GM18502 (cell line): ENCODE measurements at regions not wholly inside any gene's neighbourhood (a gene's known extent, or its start where the extent isn't known, plus 50 kb on each side); places are given as distances from the start of the nearest gene placed in this dataset.
"Not testable (repeated sequence)": the region's sequence is repeated elsewhere in the genome, so short reads cannot be mapped to it uniquely, and the experiment has no call there.

Experiments used
- ATAC-seq: cut with Tn5 transposase; IDR thresholded peaks from one replicate; pipeline ENCODE4 v1.9.1; 2021; ENCODE audit warnings: mild to moderate bottlenecking; ENCODE audit not compliant: unreplicated experiment, poor library complexity

GRCh38 chr18:26654616-26655524 is 106.5 kb upstream of the KCTD1 start:
- no peak for ATAC-seq

DNA sequence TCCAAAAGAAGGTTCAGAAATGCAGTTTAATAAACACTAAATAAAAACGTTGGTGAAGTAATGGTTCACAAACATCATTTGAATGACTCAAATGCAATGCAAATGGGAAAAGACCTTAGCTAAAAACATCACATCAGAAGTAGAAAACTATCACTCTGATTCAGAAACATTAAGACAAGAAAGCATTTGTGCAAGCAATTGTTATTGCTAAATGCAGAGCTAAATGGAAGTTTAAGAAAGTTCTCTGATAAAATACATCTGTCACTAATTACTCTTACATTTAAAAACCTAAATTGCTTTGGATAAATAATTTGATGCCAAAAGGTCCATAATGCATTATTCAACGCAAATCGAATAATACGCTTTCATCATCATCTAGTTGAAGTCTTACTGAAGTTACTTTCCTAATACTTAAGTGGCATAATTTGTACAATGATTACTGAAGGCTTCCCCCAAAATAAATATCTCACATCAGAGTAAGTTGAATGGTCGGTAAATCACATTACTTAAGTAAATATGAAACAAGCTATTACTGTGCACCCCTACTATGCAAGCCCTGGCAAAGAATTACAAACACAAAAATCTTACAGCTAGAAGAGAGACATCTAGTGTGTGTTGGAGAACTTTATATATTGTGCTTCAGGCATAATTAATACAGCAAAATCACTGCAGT is 105.7 kb upstream of the KCTD1 start:
- no peak for ATAC-seq

DNA sequence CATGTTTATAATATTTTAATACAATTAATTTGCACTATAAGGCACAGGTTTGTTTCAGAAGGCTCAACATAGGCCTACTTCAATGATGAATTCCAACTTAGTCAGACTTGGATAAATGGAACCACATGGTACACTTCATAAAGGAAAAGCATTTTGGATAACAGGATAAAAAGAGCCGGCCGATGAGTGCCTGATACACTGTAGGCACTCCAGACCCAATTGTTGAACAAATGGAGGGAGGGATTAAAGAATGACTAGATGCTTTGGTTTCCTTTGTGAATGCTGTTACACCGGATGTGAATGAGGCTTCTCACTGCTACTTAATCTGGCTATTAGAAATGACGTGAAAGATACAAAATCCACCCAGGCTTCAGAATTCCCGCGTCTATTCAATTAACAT is 104.1 kb upstream of the KCTD1 start:
- ATAC-seq = no peak

DNA sequence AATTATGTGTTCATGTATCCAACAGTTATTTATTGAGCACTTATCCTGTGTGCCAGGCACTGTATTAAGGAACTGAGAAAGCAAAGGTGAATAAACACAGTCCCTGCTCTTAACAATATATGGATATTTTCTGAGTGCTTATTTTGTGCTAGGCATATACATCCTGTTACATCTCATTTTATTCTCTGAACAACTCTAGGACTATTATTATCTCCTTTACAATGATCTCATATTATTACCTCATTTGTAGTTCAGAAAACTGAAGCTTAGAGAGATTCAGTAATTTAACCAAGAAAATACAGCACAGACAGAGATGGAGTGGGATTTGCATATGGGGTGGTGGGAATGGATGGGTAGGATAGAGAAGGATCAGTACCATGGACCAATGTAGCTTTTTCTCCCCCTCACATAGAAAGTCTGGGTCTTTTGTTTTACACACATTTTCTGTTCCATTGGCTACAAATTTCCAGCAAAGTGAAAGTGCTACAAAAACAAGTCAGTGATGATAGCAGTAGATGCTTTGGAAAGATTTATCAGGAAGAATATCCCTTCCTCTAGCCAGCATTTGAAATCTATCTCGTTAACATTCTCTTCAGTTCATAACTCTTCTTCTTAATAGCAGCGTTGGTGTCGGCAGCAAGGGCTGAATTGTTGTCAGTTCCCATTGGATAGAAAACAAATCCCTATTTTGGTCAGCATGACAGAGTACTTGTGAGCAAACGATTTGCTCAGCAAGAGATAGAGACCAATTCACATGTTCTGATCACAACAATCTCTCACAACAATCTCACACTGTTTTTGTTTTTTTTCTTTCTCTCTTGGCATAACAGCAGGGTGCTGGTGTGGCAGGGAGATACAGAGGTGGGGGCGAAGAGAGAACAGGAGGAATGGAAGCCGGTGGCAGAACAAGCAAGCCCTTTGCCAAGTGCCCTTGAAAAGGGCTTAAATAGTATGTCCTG is 102.2 kb upstream of the KCTD1 start:
- no peak for ATAC-seq

- ATAC-seq = no peak
Measured at GRCh38 chr18:26649193-26649543, 100.8 kb upstream of the KCTD1 start.

DNA sequence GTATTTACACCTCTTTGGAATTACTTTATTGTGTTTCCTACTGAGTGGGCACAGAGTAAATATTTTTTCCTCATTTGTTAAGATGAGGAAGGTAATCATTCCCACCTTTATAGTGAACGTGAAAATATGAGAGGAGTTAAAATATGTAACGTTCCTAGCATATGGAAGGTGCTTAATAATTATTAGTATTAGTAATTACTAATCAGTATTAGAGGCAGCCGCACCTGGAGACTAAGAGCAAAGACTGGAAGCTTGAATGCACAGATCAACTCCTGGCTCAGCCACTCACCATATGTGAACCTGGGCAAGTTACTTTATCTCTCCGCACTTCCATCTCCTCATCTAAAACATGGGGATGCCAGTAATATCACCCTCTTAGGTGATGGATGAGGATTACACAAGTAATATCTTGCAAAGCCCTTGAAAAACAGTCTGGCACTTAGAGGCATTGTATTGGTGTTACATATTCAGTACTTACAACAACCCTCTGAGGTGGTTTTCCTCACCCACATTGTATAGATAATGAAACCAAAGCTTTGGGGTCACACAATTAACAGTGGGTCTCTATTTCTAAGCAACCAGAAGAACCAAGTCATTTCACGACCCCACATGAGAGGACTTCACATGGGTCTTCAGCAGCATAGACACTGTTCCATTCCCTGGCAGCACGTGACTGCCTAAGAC is 100.3 kb upstream of the KCTD1 start:
- no peak for ATAC-seq

- ATAC-seq = no peak
Measured at GRCh38 chr18:26646901-26647300, 98.5 kb upstream of the KCTD1 start.

DNA sequence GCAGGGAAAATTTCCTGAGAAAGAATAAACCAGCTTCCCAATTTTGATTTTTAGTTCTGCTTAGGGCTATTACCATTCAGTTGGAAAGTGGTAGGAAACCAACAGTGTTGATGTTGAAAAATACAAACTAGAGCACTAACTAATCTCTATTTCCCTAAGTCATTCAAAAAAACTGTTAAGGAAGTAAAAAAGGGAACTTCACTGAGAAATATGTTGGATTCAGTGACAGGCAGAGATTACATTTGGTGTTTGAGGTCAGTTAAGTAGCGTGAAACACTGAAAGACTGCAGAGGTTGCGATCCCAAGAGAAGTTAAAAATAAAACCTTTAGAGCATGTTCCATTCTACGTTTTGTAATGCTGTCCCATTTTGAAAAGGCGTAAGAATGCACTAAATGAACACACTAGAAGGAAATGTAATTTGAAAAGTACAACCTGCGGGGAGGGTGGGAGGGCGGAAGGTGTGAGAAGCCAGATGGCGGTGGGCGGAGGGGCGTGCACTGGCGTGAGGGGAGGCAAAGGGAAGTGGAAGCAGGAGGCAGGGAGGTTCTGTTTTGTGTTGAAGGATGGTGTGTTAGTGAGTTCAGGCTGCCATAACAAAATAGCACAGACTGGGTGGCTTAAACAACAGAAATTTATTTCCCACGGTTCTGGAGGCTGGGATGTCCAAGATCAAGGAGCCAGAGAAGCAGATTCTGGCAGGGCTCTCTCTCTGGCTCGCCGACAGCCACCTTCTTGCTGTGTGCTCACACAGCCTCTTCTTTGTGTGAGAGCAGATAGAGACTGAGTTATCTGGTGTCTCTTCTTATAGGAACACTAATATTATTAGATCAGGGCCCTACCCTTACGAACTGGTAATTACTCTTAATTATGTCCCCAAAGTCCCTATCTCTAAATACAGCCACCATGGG is 94.3 kb upstream of the KCTD1 start:
- ATAC-seq = no peak

DNA sequence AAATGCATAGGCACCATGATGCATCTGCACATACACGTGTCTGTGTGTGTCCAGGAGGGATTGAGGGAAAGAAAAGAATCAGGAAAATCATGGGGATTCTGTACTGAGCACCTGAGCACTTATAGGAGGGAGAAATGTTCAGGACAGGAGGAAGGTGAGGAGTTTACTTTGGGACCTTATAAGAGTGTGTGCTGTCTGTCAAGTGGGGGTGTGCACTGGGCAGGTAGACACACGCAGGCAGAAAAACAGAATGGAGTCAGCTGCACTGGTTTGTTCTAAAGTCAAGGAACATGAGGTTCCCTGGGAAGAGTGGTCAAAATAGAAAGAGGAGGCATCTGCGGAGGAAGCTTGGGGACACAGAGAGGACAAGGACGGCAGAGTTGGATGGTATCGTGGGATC is 92.2 kb upstream of the KCTD1 start:
- no peak for ATAC-seq

GRCh38 chr18:26639149-26639548 is 90.8 kb upstream of the KCTD1 start:
- no peak for ATAC-seq

- ATAC-seq = no peak
Measured at GRCh38 chr18:26637983-26638382, 89.6 kb upstream of the KCTD1 start.

- ATAC-seq = no peak
Measured at GRCh38 chr18:26637324-26637723, 89.0 kb upstream of the KCTD1 start.

GRCh38 chr18:26635466-26635865 is 87.1 kb upstream of the KCTD1 start:
- no peak for ATAC-seq

GRCh38 chr18:26634631-26635030 is 86.3 kb upstream of the KCTD1 start:
- no peak for ATAC-seq

- ATAC-seq = no peak
Measured at GRCh38 chr18:26631135-26631534, 82.8 kb upstream of the KCTD1 start.

DNA sequence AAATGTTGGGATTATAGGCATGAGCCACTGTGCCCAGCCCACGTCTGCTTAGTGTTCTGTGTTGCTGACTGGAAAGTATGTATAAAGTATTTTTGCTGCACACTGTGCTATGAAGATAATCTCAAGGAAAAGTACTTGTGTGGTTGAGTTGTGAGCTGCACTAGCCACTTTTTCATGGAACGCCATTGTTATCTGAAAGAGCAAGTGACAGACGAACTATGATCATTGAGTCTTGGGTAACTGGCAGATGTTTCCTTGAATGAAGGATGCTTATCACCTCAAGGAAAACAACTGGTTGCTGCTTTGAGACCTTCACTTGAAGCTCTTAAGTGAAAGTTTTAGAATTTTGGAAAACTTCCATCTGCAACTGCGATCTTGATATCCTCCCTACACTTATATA is 82.2 kb upstream of the KCTD1 start:
- no peak for ATAC-seq

GRCh38 chr18:26628017-26628416 is 79.7 kb upstream of the KCTD1 start:
- ATAC-seq = no peak

- no peak for ATAC-seq
Measured at GRCh38 chr18:26624443-26624842, 76.1 kb upstream of the KCTD1 start.

- not testable (repeated sequence) for ATAC-seq
Measured at GRCh38 chr18:26623314-26623713, 75.0 kb upstream of the KCTD1 start.
